ENCODE measurements at regions not wholly inside any gene's neighbourhood (a gene's known extent, or its start where the extent isn't known, plus 50 kb on each side); places are given as distances from the start of the nearest gene placed in this dataset.
"Not testable (repeated sequence)": the region's sequence is repeated elsewhere in the genome, so short reads cannot be mapped to it uniquely, and the experiment has no call there.

DNA sequence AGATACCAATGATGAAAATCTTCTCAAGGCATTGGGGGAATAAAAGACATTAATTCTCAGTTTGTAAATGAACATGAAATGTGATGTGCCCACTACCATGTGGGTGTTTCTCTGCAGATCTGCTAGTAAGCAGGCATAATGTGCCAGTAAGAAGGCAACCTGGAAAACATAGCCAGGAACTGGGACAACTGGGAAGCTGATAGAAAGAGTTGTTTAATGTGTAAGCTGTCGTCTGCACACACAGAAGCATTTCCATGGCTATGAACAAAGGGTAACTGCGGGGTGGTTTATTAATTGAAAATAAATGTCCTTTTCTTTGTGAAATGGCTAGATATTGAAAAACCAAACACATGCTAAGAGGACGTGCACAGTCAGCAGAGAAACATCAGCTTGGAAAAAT, 52.0 kb downstream of the ZC3H11B start:
- DNase-seq = no peak

DNA sequence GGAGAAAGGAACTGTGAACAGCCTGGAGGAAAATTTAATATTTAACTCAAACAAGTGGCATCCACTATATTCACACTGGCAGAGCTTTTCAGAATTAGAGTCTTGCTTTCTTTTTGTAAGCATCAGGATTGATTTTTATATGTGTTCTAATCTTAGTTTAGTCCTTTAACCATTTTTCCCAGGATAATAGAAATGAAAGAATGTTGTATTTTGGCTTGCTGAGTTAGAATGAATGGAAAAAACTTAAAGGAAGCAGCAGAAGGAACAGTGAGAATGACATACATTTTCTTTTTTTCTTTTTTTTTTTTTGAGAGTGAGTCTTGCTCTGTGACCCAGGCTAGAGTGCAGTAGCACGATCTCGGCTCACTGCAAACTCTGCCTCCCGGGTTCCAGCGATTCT, 53.0 kb downstream of the ZC3H11B start:
- no peak for DNase-seq

DNA sequence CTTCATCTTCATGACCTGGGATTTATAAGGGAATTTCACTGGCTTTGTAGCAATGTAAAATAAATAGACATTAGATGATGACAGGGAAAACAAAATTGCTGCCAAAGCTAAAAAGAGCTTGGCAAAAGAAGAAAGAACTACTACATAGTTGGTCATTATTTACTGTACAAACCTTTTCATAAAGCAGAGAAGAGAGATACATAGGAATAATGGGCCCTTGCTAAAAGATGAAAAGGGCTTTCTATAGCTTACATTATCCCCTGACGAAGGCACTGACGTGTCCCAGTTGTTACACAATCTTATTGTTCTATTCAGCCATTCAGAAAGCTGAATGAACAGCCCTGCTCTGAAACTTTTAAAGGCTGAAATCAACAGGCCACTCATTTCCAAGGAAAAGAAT, 57.1 kb downstream of the ZC3H11B start:
- no peak for DNase-seq

- no peak for DNase-seq
Observed at GRCh38 chr1:219555031-219555692, 57.7 kb downstream of the ZC3H11B start.

GRCh38 chr1:219553934-219554502, 58.9 kb downstream of the ZC3H11B start:
- DNase-seq = no peak

DNA sequence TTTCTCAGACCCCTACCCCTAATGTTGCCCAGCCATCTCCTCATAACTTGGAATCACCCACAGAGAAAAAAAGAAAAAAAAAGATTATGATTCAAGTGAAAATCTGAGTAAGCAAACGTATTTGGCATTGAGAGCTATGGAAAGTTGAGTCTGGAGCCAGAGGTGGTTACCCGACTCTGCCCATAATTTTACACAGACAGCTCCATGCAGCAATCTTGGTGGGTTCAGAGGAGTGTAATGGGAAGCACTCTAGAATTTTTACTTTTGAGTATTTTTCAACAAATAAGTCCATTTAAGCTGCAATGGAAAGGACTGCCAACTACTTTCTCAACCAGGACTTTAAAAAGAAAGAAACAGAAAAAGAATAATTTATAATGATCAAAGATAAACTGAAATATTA, 62.7 kb downstream of the ZC3H11B start:
- no peak for DNase-seq

DNA sequence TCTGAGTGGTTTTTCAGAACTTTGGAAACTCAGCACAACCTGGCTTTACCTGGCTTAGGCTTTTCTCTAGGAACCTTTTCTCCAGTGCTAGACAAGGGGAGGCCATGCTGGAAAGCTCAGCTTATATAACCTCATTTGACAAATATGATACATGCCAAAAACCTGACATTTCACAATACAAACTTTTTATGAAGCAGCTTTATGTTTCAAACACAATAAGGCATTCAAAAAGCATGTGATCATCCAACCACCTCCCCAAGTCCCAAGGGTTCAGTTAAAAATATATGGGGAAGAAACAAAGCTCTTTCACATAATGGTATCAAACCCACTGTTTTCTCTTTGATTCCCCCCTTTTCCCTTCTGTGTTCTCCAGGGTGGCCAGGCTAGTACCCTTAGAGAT, 63.7 kb downstream of the ZC3H11B start:
- DNase-seq = no peak

- no peak for DNase-seq
Observed at GRCh38 chr1:219548386-219548785, 64.5 kb downstream of the ZC3H11B start.

DNA sequence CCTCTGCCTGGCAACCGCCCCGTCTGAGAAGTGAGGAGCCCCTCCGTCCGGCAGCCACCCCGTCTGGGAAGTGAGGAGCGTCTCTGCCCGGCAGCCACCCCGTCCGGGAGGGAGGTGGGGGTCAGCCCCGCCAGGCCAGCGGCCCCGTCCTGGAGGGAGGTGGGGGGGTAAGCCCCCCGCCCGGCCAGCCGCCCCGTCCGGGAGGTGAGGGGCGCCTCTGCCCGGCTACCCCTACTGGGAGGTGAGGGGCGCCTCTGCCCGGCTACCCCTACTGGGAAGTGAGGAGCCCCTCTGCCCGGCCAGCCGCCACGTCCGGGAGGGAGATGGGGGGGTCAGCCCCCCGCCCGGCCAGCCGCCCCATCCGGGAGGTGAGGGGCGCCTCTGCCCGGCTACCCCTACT, 67.1 kb downstream of the ZC3H11B start:
- not testable (repeated sequence) for DNase-seq

- DNase-seq = no peak
Observed at GRCh38 chr1:219544163-219544846, 68.6 kb downstream of the ZC3H11B start.

DNA sequence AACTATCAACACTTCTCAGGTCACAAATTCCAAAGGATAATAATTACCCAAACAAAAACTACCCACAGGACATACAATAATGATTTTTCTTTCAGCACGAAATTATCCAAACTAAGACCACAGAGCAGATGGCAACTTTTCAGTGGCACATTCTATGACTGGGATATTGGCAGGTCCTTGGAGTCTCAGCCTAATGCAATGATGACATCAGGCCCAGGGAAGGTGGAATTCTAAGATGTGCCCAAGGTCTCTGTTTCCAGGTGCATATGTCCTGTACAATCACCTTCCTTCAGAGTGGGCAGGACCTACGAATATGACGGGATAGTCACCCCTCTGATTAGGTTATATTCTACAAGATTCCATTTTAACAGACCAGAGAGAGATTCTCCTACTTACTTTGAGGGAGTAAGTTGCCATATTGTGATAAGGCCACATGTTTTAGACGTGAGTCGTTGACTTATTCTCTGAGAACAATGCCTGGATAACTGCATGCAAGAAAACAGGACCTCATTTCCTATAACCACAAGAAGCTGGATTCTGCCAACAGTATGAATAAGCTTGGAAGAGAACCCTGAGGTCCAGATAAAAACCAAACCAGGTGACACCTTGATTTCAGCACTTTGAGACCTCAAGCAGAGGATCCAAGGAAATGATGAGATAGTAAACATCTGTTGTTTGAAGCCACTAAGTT, 69.9 kb downstream of the ZC3H11B start:
- no peak for DNase-seq

GRCh38 chr1:219541946-219542345, 71.0 kb downstream of the ZC3H11B start:
- DNase-seq = no peak

- no peak for DNase-seq
Observed at GRCh38 chr1:219539645-219540254, 73.2 kb downstream of the ZC3H11B start.

DNA sequence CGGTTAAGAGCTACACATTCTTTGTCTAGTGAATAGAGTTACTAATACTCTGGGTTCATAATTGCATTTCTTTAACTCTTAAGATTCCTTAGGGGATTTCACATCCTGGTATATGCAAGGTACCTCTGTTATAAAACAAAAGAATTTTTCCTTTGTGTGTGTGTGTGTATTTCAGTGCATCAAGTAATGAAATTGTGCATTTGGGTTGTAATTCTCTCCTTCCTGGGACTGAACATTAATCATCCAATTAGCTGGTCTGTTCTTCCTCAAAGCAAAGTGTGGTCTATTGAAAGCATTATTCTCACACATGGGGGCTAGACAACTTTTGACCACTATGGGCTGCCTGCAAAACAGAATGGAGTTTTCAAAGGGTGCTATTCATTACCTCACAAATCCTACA, 74.0 kb downstream of the ZC3H11B start:
- DNase-seq = no peak

DNA sequence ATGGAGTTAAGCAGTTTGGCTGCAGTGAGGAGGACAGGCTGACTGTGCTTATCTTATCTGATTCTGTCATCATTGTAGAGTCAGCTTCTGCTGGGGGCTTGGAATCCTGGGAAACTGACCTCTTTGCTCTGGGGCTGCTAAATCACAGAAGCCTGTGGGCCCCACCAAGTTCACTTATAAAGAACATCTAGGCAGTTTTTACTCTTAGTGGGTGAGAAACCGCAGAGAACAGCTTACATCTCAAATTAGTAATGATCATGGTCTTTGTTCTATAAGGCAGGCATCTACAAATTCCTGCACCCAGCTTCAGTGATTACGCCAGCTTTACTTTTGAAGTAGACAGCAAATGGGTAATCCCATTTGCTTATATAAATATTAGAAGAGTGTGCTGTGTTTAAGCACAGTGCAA, 75.7 kb downstream of the ZC3H11B start:
- no peak for DNase-seq

- no peak for DNase-seq
Observed at GRCh38 chr1:219536038-219536437, 76.9 kb downstream of the ZC3H11B start.

- no peak for DNase-seq
Observed at GRCh38 chr1:219534991-219535390, 77.9 kb downstream of the ZC3H11B start.

DNA sequence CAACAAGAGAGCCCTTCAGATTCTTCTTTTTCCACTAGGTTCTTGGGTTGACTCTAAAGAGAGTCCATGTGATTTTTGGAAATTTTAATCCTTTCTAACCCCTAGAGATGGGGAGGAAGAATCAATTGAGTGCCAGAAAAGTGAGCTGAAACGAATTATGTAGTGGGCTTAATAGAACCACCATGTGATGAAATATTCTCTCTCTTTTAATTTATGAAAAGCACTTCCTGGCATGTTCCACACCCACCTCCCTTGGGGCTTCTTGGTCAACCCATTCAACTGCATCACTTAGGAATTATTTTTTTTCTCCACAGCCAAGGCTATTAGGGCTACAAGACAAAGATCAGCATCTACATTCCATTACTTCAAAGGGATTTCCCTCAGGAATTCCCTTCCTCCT, 79.6 kb downstream of the ZC3H11B start:
- no peak for DNase-seq

GRCh38 chr1:219529116-219529515, 83.8 kb downstream of the ZC3H11B start:
- no peak for DNase-seq

DNA sequence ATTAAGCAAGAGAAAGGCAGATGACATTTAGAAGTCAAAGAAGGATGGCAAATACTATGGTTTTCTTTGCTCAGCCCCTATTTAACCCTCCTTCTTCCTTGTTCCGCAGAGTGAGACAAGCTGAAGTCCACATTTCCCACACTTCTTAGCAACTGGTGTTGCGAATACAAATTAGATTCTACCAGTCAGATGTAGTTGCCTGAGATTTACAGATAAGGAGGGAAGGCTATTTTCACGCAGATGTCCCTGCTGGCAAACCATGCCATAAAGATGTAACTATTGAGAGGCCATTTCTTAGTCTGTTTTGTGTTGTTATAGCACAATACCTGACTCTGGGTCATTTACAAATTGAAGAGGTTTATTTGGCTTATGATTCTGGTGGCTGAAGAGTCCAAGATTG, 84.3 kb downstream of the ZC3H11B start:
- no peak for DNase-seq

- no peak for DNase-seq
Observed at GRCh38 chr1:219527994-219528393, 84.9 kb downstream of the ZC3H11B start.

GRCh38 chr1:219526074-219526473, 86.8 kb downstream of the ZC3H11B start:
- DNase-seq = no peak

- DNase-seq = no peak
Observed at GRCh38 chr1:219523411-219523810, 89.5 kb downstream of the ZC3H11B start.

- no peak for DNase-seq
Observed at GRCh38 chr1:219521325-219521724, 91.6 kb downstream of the ZC3H11B start.
